ENCODE measurements at regions not wholly inside any gene's neighbourhood (a gene's known extent, or its start where the extent isn't known, plus 50 kb on each side); places are given as distances from the start of the nearest gene placed in this dataset.

GRCh38 chr15:97708252-97708651 is 252.3 kb upstream of the ARRDC4 start:
- 40 to 53% (median 53%) methylated on average over 3 of the region's 3 CpGs for WGBS, 3 donors
- no peak for DNase-seq
- H3K4me1 ChIP-seq (ENCODE audit: insufficient read depth): no peaks in the 10 kb centered on the region
- intact Hi-C loops (cut with DNase I): no loop called here
- no peak overlapping the region for H3K27ac ChIP-seq
- H3K27me3 ChIP-seq: no peaks in the 10 kb centered on the region
- TF ChIP-seq POLR2A (IDR thresholded peaks at IDR 0.05) (no peak), EP300 (IDR thresholded peaks at IDR 0.05) (no peak)
- TF ChIP-seq, protein P1, sequence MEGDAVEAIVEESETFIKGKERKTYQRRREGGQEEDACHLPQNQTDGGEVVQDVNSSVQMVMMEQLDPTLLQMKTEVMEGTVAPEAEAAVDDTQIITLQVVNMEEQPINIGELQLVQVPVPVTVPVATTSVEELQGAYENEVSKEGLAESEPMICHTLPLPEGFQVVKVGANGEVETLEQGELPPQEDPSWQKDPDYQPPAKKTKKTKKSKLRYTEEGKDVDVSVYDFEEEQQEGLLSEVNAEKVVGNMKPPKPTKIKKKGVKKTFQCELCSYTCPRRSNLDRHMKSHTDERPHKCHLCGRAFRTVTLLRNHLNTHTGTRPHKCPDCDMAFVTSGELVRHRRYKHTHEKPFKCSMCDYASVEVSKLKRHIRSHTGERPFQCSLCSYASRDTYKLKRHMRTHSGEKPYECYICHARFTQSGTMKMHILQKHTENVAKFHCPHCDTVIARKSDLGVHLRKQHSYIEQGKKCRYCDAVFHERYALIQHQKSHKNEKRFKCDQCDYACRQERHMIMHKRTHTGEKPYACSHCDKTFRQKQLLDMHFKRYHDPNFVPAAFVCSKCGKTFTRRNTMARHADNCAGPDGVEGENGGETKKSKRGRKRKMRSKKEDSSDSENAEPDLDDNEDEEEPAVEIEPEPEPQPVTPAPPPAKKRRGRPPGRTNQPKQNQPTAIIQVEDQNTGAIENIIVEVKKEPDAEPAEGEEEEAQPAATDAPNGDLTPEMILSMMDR (IDR thresholded peaks at IDR 0.05): no peak
- H3K4me3 ChIP-seq: no peak overlapping the region
- H3K9me3 ChIP-seq: no peaks in the 10 kb centered on the region
- no peaks in the 10 kb centered on the region for H3K36me3 ChIP-seq

DNA sequence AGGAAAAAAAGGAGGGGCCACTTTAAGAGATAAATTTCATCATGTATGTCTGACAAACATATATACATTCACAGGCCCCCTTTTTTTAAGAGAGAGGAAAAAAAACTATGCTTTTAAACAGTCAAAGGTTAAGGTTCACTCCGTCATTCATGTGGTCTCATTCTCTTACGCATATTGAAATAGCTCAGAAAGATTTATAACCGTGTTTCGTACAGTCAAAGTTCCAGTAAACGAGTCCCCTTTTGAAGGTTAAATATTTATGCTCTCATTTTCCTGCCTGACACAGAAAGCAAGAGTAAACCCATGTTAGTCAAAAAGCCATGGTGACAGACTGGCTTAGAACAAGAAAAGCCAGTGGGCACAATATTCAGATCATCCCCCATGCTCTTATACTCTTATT is 248.0 kb upstream of the ARRDC4 start:
- no peak for DNase-seq
- no peak overlapping the region for H3K27ac ChIP-seq
- intact Hi-C loops (cut with DNase I): no loop called here
- 27 to 44% (median 29%) methylated on average over 5 of the region's 5 CpGs for WGBS, 3 donors
- H3K36me3 ChIP-seq: no peaks in the 10 kb centered on the region
- no peak for TF ChIP-seq POLR2A (IDR thresholded peaks at IDR 0.05)
- TF ChIP-seq, protein P1 (IDR thresholded peaks at IDR 0.05): no peak
- no peak for TF ChIP-seq EP300 (IDR thresholded peaks at IDR 0.05)
- no peak overlapping the region for H3K4me3 ChIP-seq
- no peaks in the 10 kb centered on the region for H3K27me3 ChIP-seq
- H3K4me1 ChIP-seq (ENCODE audit: insufficient read depth): no peaks in the 10 kb centered on the region
- H3K9me3 ChIP-seq: no peaks in the 10 kb centered on the region

DNA sequence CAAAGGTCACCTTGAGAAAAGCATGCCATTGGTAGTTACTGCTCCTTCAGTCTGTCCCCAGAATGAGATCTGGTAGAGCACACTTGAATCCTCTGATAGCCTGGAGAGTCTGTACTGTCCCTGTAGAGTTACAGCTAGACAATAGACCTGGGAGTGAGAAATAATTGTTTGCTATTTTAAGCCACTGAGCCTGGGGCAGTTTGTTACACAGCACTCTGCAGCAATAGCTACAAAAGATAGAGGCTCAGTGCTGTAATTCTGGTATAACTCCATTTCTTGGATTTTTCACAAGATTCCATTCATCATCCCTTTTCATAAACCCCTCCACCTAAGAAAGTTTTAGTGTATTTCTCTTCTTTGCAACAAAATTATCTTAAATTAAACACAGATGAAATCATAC is 242.7 kb upstream of the ARRDC4 start:
- TF ChIP-seq, protein P1 (IDR thresholded peaks at IDR 0.05): no peak
- no peak for TF ChIP-seq POLR2A (IDR thresholded peaks at IDR 0.05)
- no peak for TF ChIP-seq EP300 (IDR thresholded peaks at IDR 0.05)
- DNase-seq: no peak
- H3K4me1 ChIP-seq (ENCODE audit: insufficient read depth): no peaks in the 10 kb centered on the region
- peaks cover 4% of the 10 kb centered on the region for H3K27me3 ChIP-seq
- H3K4me3 ChIP-seq: no peak overlapping the region
- no peaks in the 10 kb centered on the region for H3K9me3 ChIP-seq
- no peak overlapping the region for H3K27ac ChIP-seq
- intact Hi-C loops (cut with DNase I): no loop called here
- H3K36me3 ChIP-seq: no peaks in the 10 kb centered on the region

- no peaks in the 10 kb centered on the region for H3K36me3 ChIP-seq
- H3K27me3 ChIP-seq: peaks cover 4% of the 10 kb centered on the region
- TF ChIP-seq EP300 (IDR thresholded peaks at IDR 0.05) (no peak), POLR2A (IDR thresholded peaks at IDR 0.05) (no peak)
- TF ChIP-seq, protein P1 (IDR thresholded peaks at IDR 0.05): no peak
- no peaks in the 10 kb centered on the region for H3K9me3 ChIP-seq
- intact Hi-C loops (cut with DNase I): no loop called here
- no peak overlapping the region for H3K27ac ChIP-seq
- no peak for DNase-seq
- H3K4me3 ChIP-seq: no peak overlapping the region
- no peaks in the 10 kb centered on the region for H3K4me1 ChIP-seq (ENCODE audit: insufficient read depth)
Observed at GRCh38 chr15:97718509-97718908, 242.0 kb upstream of the ARRDC4 start.

DNA sequence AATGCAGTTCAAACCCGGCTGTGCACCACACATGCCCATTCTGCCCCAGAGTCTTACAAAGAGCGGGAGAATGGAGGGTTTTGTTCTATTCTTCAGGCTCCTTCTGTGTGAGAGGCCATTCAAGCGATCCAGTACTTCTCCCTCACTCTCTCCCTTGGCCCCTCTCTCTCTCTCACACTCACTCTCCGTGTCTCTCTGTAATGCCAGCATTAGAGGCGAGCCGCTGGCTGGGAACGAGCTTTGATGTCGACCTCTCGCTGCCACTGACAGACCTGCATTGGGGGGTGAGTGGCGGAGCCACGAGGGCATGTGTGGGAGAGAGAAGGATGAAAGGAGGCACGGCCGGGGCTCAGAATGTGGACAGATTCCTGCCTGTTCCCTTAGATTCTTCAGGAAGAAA is 231.7 kb upstream of the ARRDC4 start:
- 16 to 17% (median 17%) methylated on average over 13 of the region's 13 CpGs for WGBS, 3 donors
- H3K4me1 ChIP-seq (ENCODE audit: insufficient read depth): no peaks in the 10 kb centered on the region
- DNase-seq: no peak
- no peaks in the 10 kb centered on the region for H3K36me3 ChIP-seq
- intact Hi-C loops (cut with DNase I): no loop called here
- no peak overlapping the region for H3K4me3 ChIP-seq
- no peak overlapping the region for H3K27ac ChIP-seq
- H3K9me3 ChIP-seq: no peaks in the 10 kb centered on the region
- H3K27me3 ChIP-seq: no peaks in the 10 kb centered on the region
- no peak for TF ChIP-seq EP300 (IDR thresholded peaks at IDR 0.05)

Data from ovary (tissue), 7 donors.